Astrocyte (in vitro differentiated cells and primary cell): ENCODE measurements at regions not wholly inside any gene's neighbourhood (a gene's known extent, or its start where the extent isn't known, plus 50 kb on each side); places are given as distances from the start of the nearest gene placed in this dataset.

ENCODE experiments used
- EZH2 ChIP-seq: IDR thresholded peaks from 2 replicates; pipeline ENCODE4 v1.6.1; 2012; ENCODE audit warnings: mild to moderate bottlenecking, low read length, inconsistent platforms; ENCODE audit not compliant: insufficient read depth
- TF ChIP-seq, protein P1 (sequence below): IDR thresholded peaks from 2 replicates; pipeline ENCODE4 v1.5.1; 2011; ENCODE audit warnings: low read depth, mild to moderate bottlenecking, inconsistent platforms, low read length, moderate library complexity; ENCODE audit not compliant: insufficient read depth

DNA sequence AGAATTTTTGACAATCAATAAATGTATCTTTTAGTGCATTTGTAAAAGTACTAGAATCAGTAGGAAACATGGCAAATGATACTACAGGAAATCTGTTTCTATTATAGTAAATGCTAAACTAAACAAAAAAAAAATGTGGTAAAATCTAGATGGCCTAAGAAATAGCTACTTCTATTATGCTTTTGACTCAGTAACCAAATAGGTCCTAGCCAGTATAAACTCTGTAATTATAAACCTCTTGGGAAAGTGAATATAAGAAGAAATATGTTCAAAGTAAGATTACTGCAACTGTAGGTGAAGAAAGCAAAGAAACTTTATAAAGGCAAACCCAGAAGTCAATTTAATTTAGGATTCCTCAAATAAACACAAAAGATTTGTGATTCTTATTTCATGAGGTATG lies 581.2 kb downstream of the LRFN5 start:
- TF ChIP-seq, protein P1, sequence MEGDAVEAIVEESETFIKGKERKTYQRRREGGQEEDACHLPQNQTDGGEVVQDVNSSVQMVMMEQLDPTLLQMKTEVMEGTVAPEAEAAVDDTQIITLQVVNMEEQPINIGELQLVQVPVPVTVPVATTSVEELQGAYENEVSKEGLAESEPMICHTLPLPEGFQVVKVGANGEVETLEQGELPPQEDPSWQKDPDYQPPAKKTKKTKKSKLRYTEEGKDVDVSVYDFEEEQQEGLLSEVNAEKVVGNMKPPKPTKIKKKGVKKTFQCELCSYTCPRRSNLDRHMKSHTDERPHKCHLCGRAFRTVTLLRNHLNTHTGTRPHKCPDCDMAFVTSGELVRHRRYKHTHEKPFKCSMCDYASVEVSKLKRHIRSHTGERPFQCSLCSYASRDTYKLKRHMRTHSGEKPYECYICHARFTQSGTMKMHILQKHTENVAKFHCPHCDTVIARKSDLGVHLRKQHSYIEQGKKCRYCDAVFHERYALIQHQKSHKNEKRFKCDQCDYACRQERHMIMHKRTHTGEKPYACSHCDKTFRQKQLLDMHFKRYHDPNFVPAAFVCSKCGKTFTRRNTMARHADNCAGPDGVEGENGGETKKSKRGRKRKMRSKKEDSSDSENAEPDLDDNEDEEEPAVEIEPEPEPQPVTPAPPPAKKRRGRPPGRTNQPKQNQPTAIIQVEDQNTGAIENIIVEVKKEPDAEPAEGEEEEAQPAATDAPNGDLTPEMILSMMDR: no peak
- TF ChIP-seq EZH2: no peak
